NOMO-1 (cell line): ENCODE measurements at regions not wholly inside any gene's neighbourhood (a gene's known extent, or its start where the extent isn't known, plus 50 kb on each side); places are given as distances from the start of the nearest gene placed in this dataset.
A peak's percentile ranks its signal among the peaks of the same experiment; 100 is the strongest.
"Not testable (repeated sequence)": the region's sequence is repeated elsewhere in the genome, so short reads cannot be mapped to it uniquely, and the experiment has no call there.

Experiments
- DNase-seq, 2 experiments: peaks; one replicate each; lab custom pipeline; 2025; ENCODE audit not compliant: unreplicated experiment in 2 of 2; lab: John Stamatoyannopoulos, UW

DNA sequence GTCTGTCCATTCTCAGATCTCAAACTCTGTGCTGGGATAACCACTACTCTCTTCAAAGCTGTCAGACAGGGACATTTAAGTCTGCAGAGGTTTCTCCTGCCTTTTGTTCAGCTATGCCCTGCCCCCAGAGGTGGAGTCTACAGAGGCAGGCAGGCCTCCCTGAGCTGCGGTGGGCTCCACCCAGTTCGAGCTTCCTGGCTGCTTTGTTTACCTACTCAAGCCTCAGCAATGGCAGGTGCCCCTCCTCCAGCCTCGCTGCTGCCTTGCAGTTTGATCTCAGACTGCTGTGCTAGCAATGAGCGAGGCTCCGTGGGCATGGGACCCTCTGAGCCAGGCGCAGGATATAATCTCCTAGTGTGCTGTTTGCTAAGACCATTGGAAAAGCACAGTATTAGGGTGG is 53.1 kb upstream of the HUNK start:
- not testable (repeated sequence) for DNase-seq

DNA sequence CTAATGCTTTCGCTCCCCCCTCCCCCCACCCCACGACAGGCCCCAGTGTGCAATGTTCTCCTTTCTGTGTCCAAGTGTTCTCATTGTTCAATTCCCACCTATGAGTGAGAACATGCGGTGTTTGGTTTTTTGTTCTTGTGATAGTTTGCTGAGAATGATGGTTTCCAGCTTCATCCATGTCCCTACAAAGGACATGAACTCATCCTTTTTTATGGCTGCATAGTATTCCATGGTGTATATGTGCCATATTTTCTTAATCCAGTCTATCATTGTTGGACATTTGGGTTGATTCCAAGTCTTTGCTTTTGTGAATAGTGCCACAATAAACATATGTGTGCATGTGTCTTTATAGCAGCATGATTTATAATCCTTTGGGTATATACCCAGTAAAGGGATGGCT is 58.5 kb upstream of the HUNK start:
- DNase-seq = not testable (repeated sequence)

DNA sequence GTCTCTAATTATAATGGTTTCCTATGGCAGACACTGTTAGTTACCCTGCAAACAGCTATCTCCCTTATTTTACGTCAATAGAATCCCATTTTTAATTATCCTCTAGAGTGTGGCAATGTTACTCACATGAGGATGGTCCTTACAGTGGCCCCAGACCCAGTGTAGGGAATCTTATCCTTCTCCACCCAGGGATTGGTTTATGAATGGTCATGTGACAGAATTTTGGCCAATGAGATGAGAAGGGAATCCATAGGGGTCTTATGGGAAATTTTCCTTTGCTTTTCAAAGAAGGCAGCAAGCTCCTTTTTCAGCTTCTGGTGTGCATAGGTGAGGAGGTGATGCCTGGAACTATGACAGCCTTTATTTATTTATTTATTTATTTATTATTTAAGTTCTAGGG is 59.0 kb upstream of the HUNK start:
- DNase-seq = no peak

DNA sequence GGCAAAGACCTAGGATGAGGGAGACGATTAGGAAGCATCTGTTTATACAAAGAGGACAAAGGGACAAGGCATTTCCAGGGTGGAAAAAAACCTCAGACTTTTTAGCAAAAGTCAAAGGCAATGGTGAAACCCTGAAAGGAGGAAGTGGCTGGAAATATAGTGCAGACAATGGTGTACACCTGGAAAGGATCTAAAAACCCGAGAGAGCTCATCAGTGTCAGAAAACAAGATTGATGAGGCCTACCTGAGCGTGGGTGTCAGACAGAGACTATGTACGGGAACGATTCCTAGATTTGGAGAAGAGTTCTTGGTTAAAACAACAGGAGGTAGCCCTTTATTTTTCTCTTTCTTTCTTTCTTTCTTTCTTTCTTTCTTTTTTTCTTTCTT is 68.8 kb upstream of the HUNK start:
- DNase-seq = no peak

DNA sequence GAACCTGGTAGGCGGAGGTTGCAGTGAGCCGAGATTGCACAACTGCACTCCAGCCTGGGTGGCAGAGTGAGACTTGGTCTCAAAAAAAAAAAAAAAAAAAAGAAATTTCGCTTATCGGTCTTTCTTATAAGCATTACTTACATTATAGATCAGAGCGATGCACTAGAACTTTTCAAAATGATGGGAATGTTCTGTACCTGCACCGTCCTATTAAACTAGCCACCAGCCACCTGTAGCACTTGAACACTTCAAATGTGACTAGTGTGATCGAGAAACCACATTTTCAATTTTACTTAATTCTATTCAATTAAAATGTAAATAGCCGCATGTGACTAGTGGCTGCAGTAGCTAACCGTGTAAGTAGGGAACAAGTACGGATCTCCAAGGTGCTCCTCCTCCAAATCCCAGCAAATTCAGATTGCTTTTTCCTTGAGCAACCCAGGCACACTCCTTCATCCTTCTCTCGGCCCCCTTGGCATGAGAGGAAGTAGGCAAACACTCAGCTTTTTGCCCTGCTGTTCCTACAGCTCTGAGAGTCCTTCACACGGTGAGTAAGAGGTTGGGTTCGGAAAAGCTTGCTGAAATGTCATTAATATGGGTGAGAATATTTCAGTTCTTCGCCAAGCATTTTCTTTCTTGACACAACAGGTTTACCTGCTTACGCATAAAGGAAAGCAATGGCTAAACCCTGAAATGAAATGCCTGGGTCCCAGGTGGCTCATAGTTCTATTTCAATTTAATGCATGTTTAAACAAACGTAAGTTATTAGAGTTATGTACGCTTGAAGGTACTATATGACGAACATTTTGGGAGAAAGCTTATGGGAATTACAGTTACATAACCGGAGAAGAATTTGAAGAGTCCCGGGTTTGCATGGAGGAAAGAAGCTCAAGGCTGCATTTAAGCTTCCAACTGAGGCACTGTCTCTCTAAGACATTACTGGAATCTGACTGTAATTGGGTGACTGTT is 69.5 kb upstream of the HUNK start:
- no peak for DNase-seq

DNA sequence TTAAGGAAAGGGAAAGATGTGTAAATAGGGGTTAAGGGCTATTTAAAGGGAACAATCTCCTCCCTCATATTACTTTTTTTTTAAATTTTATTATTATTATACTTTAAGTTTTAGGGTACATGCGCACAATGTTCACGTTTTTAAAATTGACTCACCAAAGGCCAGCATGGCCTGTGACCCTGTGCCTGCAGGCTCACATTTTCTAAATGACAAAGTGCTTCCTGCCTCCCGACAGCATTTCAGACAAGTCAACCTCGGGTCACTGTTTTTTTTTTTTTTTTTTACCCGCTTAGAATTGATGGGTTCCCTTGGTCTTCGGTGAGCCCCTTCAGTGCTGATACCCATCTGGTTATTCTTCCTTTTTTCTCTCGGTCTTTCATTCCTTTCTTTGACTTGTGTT is 70.4 kb upstream of the SCAF4 start:
- no peak for DNase-seq

DNA sequence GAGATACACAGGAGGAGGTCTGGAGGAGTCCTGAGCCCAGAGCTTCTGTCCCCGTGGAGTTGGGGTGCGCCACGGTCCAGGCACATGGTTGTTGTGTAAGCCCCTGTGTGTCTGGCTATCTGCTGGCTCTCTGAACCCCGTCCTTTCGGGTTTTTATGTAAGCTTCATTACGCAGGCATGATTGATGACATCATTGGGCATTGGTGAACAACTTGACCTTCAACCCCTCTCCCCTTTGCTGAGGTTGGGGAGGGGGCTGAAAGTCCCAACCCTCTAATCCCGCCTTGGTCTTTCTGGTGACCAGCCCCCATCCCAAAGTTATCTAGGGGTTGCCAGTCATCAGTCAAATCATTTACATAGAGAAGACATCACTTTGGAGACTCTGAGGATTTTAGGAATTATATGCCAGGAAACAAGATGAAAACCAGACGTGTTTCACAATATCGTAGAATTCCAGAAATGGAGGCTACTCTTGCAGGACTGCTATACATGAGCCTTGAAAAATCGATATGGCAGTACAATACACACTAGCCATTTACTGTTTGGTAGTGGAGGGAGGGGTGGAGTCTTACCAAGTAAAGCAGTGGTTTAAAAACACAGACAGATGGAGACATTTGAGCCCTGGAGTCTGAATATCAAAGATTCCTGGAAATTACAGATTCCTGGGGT is 69.8 kb upstream of the SCAF4 start:
- DNase-seq = no peak

DNA sequence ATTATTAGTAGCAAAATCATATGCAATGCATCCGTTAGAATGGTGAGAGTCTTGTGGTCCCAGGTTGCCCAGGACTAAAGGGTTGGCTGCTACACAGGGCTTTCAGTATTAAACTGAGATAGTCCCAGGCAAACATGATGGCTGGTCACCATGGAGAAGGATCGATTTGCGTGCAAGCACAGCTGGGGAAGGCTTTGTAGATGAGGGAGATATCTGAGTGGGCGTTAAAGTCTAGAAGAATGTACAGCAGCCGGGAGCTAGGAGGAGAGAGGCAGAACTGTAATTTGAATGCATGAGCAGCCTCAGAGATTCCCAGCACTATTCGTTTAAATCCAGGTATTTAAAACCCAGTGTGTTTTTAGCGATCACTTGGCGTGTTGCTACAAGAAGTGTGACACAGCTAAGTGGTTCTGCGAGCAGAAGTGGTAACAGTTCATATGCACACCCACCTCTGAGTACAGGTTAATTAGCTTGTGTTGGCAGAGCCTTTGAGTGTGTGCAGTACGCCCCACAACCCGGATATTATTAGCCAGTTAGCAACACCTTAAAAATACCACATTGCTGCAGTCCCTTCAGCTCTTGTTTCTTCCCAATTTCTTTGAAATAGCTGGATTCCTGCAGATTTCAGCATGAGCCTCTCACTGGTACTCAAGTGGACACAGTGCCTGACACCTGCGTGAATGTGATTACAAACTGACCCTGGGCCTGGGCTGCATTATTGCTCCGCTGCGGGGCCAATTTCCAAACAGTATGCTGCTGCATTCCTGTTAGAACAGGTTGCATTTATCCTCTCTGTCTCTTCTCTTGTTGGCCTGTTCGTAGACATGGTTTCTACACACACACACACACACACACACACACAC is 67.2 kb upstream of the SCAF4 start:
- no peak for DNase-seq

DNA sequence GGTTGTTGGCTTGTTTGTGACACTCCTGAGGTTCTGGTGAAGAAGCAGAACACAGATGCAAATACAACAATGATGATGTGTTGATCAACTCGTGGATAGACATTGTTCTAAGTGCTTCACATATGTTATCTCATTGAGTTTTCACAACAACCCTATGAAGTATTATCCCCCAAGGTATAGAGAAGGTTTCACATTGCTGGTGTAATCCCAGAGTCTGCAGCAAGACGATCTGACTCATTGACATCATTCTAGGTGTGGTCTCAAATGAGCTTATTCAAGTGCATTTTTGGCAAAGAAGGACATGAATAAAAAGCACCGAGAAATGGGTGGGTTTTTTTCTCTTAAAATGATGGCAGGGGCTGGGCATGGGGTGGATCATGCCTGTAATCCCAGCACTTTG is 64.1 kb upstream of the SCAF4 start:
- no peak for DNase-seq

DNA sequence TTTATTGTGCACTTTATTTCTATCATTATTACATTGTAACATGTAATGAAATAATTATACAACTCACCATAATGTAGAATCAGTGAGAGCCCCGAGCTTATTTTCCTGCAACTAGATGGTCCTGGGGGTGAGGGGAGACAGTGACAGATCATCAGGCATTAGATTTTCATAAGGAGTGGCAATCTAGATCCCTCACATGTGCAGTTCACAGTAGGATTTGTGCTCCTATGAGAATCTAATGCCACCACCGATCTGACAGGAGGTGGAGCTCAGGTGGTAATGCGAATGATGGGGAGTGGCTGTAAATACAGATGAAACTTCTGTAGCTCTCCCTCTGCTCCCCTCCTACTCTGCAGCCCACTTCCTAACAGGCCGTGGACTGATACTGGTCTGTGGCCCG is 58.5 kb upstream of the SCAF4 start:
- not testable (repeated sequence) for DNase-seq

DNA sequence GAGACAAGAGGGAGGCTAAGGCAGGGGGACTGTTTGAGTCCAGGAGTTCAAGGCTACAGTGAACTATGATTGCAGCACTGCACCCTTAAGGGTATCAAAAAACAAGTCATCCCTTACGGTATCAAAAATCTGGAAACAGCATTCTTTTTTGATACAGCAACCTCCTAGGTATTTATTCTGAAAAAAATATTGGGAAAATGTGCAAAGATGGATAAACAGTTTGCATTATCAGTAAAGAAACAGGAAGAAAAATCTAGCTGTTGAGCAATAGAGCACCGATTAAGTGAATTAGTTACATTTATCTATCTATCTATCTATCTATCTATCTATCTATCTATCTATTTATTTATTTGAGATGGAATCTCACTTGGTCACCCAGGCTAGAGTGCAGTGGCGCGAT is 56.7 kb upstream of the SCAF4 start:
- no peak for DNase-seq

DNA sequence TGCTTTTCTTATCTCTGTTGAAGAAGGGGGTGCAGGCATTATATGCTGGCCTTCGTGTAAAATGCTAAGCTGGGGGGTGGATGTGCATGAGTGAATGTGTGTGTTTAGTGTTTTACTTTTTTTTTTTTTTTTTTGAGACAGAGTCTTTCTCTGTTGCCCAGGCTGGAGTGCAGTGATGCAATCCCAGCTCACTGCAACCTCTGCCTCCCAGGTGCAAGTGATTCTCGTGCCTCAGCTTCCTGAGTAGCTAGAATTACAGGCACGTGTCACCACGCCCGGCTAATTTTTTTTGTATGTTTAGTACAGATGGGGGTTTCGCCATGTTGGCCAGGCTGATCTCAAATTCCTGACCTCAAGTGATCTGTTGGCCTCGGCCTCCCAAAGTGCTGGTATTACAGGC is 55.8 kb upstream of the SCAF4 start:
- peak in 1 of 2 experiments; percentile 8 for DNase-seq

DNA sequence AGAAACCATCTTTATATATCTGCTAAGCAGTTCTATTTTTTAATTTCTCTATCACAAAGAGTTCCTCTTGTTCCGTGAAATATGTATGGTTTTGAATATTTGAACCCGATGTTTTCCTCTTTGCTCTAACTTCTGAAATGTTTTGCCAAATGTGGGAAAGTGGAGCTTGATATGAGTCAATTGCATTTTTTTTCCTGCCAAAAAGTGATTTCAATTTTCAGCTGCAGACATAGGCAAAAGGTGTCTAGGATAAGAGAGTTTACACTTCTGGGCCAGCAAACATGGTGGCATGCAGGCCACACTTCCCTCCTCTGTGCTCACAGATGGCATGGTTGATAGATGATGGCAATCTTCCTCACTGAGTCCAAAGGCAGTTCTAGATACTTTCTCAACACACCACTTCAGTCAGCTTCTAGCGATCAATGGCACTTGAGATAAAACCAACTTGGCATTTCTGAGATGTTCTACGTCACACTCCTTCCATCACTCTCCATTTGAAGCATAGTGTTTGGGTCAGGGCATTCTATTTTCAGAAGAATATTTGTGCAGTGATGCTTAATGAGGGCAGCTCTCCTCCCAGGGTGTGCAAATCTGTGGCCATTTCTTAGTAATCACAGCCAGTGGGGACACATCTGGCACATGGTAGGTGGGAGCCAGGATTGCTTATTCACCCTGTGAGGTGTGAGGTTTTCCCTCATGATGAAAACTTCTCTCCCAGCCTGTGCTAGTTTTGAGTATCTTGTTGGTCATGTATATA is 54.4 kb upstream of the SCAF4 start:
- DNase-seq = no peak

DNA sequence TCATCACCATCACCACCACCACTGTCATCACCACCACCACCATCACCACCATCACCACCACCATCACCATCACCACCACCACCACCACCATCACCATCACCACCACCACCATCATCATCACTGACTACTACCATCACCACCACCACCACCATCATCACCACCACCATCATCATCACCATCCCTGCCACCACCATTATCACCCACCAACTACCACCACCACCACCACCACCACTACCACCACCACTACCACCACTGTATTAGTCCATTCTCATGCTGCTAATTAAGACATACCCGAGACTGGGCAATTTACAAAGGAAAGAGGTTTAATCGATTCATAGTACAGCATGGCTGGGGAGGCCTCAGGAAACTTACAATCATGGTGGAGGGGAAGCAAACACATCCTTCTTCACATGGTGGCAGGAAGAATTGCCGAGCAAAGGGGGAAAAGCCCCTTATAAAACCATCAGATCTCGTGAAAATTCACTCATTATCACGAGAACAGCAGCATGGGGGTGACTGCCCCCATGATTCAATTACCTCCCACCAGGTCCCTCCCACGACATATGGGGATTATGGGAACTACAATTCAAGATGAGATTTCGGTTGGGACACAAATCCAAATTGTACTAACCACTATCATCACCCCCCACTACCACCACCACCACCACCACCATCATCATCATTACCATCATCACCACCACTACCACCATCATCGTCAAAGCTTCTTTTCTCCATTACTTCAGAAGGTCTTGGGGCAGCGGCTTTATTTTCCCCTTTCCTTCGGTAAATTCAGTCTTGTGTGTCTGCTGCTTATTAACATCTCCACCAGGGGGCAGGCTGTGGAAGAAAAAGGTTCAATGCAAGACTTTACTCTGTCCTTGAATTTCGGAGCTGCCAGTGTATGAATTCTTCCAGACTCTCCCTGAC is 53.6 kb upstream of the SCAF4 start:
- peak; percentile 42 to 66 for DNase-seq

DNA sequence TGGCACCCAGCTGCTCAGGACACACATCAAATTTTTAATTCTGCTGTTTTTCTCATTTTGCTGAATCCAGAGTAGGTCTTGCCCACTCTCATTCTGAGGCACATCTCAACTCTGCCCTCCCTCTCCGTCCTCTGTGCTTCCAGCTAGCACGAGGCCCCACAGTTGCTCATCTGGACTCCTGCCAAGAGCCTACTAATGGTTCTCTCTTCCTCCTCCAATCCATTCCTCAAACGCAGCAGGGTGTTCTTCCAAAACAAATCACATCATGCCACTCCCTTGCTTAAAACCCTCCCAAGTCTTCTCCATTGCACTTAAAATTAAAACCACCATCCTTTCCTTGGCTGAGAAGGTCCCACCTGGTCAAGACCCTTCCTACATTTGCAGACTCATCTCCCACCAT is 49.8 kb upstream of the SCAF4 start:
- DNase-seq = peak in 1 of 2 experiments; percentile 10
